PC-9 (cell line): ENCODE measurements at regions not wholly inside any gene's neighbourhood (a gene's known extent, or its start where the extent isn't known, plus 50 kb on each side); places are given as distances from the start of the nearest gene placed in this dataset.
"Not testable (repeated sequence)": the region's sequence is repeated elsewhere in the genome, so short reads cannot be mapped to it uniquely, and the experiment has no call there.

ENCODE experiments used
- CTCF ChIP-seq: fragments of 200-600 bp; sonication (generic); conservative IDR thresholded peaks from 2 replicates; pipeline ENCODE4 v1.6.1; 2017; ENCODE audit warnings: mixed run types, antibody characterized with exemption, mild to moderate bottlenecking, moderate library complexity
- EZH2 ChIP-seq: fragments of 200-600 bp; sonication (generic); IDR thresholded peaks from 2 replicates; pipeline ENCODE4 v1.8.0; 2017; ENCODE audit warnings: antibody characterized with exemption, low read depth

- not testable (repeated sequence) for TF ChIP-seq CTCF, EZH2
Observed at GRCh38 chr16:26631365-26631764, 435.4 kb upstream of the C16orf82 start.
